BJ (cell line): ENCODE measurements at regions not wholly inside any gene's neighbourhood (a gene's known extent, or its start where the extent isn't known, plus 50 kb on each side); places are given as distances from the start of the nearest gene placed in this dataset.

Experiments used
- CTCF ChIA-PET: fragments of 350-600 bp; formaldehyde crosslinking; extraction: SDS; loops from one replicate; lab custom pipeline; 2021; ENCODE audit warnings: antibody characterized with exemption, inconsistent platforms; lab: Yijun Ruan, JAX
- POLR2A ChIA-PET: fragments of 300-600 bp; sonication (Branson Sonifier 250); formaldehyde crosslinking; extraction: SDS; loops from one replicate; lab custom pipeline; 2021; ENCODE audit warnings: antibody characterized with exemption; lab: Charles Lee
- DNase-seq: peaks from one replicate; pipeline ENCODE4 v3.0.0-alpha.2; 2011; ENCODE audit warnings: low read depth
- H3K27me3 ChIP-seq: 2 replicates; pipeline ENCODE4 v1.6.0; 2011; ENCODE audit warnings: low read length; ENCODE audit not compliant: control insufficient read depth, insufficient read depth
- H3K36me3 ChIP-seq: 2 replicates; pipeline ENCODE4 v1.5.1; 2011; ENCODE audit warnings: low read length; ENCODE audit not compliant: control insufficient read depth, insufficient read depth
- H3K4me3 ChIP-seq: 2 replicates; pipeline ENCODE4 v1.5.1; 2011; ENCODE audit warnings: low read depth, mild to moderate bottlenecking, control low read depth, low read length
- TF ChIP-seq, protein P1 (sequence below): IDR thresholded peaks from 2 replicates; pipeline ENCODE4 v1.5.1; 2011; ENCODE audit warnings: low read depth, mild to moderate bottlenecking, control low read depth, inconsistent platforms, low read length, moderate library complexity; ENCODE audit not compliant: insufficient read depth

DNA sequence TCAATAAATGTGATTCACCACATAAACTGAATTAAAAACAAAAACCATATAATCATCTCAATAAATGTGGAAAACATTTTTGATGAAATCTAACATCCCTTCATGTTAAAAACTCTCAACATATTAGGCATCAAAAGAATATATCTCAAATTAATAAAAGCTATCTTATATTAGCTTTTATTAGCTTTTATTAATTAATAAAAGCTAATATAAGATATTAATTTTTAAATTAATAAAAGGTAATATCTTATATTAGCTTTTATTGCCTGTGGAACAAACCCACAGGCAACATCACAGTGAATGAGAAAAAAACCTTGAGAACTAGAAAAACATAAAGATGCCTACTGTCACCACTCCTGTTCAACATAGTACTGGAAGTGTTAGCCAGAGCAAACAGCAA lies 338.9 kb upstream of the GRIA1 start:
- no peaks in the 10 kb centered on the region for H3K36me3 ChIP-seq
- TF ChIP-seq, protein P1, sequence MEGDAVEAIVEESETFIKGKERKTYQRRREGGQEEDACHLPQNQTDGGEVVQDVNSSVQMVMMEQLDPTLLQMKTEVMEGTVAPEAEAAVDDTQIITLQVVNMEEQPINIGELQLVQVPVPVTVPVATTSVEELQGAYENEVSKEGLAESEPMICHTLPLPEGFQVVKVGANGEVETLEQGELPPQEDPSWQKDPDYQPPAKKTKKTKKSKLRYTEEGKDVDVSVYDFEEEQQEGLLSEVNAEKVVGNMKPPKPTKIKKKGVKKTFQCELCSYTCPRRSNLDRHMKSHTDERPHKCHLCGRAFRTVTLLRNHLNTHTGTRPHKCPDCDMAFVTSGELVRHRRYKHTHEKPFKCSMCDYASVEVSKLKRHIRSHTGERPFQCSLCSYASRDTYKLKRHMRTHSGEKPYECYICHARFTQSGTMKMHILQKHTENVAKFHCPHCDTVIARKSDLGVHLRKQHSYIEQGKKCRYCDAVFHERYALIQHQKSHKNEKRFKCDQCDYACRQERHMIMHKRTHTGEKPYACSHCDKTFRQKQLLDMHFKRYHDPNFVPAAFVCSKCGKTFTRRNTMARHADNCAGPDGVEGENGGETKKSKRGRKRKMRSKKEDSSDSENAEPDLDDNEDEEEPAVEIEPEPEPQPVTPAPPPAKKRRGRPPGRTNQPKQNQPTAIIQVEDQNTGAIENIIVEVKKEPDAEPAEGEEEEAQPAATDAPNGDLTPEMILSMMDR, result no peak
- CTCF ChIA-PET, result interaction anchor here (0.9 kb wide), 1 partner anchor 813 kb away, joined by 3 read pairs; no protein-coding TSS in a partner anchor
- no peak overlapping the region for H3K4me3 ChIP-seq
- POLR2A ChIA-PET, result no interaction called here
- DNase-seq, result no peak
- no peaks in the 10 kb centered on the region for H3K27me3 ChIP-seq

DNA sequence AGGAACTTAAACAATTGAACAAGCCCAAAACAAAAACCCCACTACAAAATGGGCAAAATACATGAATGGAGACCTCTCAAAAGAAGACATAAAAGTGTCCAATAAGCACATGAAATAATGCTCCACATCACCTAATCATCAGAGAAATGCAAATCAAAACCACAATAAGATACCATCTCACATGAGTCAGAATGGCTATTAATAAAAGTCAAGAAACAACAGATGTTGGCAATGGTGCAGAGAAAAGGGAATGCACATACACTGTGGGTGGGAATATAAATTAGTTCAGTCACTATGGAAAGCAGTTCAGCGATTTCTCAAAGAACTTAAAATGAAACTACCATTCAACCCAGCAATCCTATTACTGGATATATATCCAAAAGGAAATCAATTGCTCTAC lies 337.4 kb upstream of the GRIA1 start:
- H3K4me3 ChIP-seq, result no peak overlapping the region
- ChIA-PET CTCF (interaction anchor here (0.8 to 1.5 kb wide), 3 partner anchors 9 to 1808 kb away, joined by 3 to 4 read pairs (median 3); no protein-coding TSS in a partner anchor), POLR2A (no interaction called here)
- no peaks in the 10 kb centered on the region for H3K27me3 ChIP-seq
- DNase-seq, result peak; percentile 31
- TF ChIP-seq, protein P1, result no peak
- no peaks in the 10 kb centered on the region for H3K36me3 ChIP-seq

- CTCF ChIA-PET, result interaction anchor here (1.1 kb wide), 1 partner anchor 9 kb away, joined by 3 read pairs; no protein-coding TSS in a partner anchor
- no peak for DNase-seq
Measured at GRCh38 chr5:153157156-153157555, 333.3 kb upstream of the GRIA1 start.

GRCh38 chr5:153158608-153159007 lies 331.9 kb upstream of the GRIA1 start:
- ChIA-PET POLR2A (no interaction called here), CTCF (no interaction called here)
- TF ChIP-seq, protein P1, result no peak
- DNase-seq, result no peak
- H3K36me3 ChIP-seq, result no peaks in the 10 kb centered on the region
- H3K27me3 ChIP-seq, result no peaks in the 10 kb centered on the region
- no peak overlapping the region for H3K4me3 ChIP-seq

More at GRCh38 chr5:153157156-153157555, 333.3 kb upstream of the GRIA1 start:
- TF ChIP-seq, protein P1, result no peak
- Histone ChIP-seq H3K27me3 (no peaks in the 10 kb centered on the region), H3K36me3 (no peaks in the 10 kb centered on the region), H3K4me3 (no peak overlapping the region)
- POLR2A ChIA-PET, result no interaction called here

DNA sequence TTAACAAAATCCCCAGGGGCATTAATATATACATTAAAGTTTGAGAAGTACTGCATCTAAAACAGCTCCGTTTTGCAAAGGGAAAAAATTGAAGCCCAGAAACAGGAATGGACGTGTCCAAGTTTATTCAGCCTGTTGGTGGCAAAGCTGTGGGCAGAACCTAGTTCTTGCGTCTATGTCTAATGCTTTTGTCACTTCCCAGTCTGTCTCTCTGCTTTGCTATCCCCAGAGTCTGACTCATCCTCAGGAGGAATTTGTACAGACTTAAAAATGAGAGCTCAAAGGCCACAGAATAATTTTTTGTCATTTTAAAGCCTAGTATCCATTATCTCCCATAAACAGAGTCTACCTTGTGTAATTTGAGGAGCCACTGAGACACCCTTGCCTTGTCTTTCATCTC lies 330.9 kb upstream of the GRIA1 start:
- no peaks in the 10 kb centered on the region for H3K36me3 ChIP-seq
- POLR2A ChIA-PET, result no interaction called here
- TF ChIP-seq, protein P1, result no peak
- CTCF ChIA-PET, result interaction anchor here (1.3 to 1.5 kb wide), 2 partner anchors 9 to 11 kb away, joined by 4 read pairs; no protein-coding TSS in a partner anchor
- no peak overlapping the region for H3K4me3 ChIP-seq
- peak; percentile 27 for DNase-seq
- H3K27me3 ChIP-seq, result no peaks in the 10 kb centered on the region
